ENCODE measurements at regions not wholly inside any gene's neighbourhood (a gene's known extent, or its start where the extent isn't known, plus 50 kb on each side); places are given as distances from the start of the nearest gene placed in this dataset.

DNA sequence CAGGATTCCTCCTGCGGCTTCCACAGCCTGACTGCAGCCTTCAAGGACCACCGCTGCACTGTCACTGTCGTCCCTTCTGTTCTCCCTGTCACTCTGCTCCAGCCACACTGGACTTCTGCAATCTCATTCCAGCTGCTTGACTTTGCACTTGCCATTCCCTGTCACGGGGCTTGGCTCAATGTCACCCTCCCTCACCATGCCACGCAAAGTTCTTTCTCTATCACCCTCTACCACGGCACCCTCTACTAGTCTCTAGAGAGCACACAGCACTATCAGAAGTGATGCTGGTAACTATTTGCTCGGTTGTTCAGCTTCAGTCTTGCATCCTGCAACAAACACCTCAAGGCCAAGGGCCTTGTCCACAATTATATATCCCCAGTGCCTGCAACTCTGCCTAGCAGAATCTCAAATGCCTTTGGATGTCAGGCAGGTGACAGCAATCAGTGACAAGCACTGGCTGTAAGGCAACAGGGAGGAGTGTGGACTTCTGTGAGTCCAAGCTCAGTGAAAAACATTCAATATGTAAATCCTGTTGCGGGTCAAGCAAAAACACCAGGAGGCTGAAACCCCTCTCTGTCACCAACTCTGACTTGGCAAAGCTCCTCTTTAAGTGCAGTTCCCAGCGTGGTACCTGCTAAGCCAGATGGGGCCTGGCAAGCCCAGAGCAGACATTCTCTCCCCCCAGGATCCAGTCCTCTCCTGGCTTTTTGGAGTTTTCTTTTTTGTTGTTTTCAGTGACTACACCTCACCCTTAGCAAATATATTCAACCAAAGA, 259.9 kb downstream of the FGFR2 start:
- TF ChIP-seq, protein P1, sequence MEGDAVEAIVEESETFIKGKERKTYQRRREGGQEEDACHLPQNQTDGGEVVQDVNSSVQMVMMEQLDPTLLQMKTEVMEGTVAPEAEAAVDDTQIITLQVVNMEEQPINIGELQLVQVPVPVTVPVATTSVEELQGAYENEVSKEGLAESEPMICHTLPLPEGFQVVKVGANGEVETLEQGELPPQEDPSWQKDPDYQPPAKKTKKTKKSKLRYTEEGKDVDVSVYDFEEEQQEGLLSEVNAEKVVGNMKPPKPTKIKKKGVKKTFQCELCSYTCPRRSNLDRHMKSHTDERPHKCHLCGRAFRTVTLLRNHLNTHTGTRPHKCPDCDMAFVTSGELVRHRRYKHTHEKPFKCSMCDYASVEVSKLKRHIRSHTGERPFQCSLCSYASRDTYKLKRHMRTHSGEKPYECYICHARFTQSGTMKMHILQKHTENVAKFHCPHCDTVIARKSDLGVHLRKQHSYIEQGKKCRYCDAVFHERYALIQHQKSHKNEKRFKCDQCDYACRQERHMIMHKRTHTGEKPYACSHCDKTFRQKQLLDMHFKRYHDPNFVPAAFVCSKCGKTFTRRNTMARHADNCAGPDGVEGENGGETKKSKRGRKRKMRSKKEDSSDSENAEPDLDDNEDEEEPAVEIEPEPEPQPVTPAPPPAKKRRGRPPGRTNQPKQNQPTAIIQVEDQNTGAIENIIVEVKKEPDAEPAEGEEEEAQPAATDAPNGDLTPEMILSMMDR (IDR thresholded peaks at IDR 0.05; ENCODE audit: low read depth, low read length) = no peak
- H3K4me3 ChIP-seq (replicated peaks in 1 of 2; ENCODE audit: low read depth in 2 of 2, low read length in 2 of 2) = no peak overlapping the region
- DNase-seq (ENCODE audit: low read depth in 2 of 2) = no peak

DNA sequence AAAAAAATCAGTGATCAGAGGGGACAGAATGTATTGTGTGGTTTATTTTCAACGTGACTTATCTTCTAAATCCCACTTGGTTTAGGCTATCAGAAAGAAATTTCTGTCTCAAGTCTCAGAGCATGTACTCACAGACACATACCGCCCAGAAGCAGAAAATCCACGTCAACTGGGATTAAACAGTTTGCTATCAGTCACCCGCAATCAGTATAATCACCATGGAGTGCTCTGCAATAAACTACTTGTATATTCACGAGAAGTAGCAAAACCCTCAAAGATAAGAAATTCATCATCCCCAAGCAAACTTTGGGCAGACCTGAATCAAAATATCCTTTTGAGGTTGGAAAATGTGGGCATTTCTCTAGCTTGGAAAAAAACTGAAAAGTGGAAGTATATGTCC, 259.1 kb downstream of the FGFR2 start:
- TF ChIP-seq, protein P1 (IDR thresholded peaks at IDR 0.05; ENCODE audit: low read depth, low read length) = no peak
- DNase-seq (ENCODE audit: low read depth in 2 of 2) = no peak
- H3K4me3 ChIP-seq (replicated peaks in 1 of 2; ENCODE audit: low read depth in 2 of 2, low read length in 2 of 2) = no peak overlapping the region

DNA sequence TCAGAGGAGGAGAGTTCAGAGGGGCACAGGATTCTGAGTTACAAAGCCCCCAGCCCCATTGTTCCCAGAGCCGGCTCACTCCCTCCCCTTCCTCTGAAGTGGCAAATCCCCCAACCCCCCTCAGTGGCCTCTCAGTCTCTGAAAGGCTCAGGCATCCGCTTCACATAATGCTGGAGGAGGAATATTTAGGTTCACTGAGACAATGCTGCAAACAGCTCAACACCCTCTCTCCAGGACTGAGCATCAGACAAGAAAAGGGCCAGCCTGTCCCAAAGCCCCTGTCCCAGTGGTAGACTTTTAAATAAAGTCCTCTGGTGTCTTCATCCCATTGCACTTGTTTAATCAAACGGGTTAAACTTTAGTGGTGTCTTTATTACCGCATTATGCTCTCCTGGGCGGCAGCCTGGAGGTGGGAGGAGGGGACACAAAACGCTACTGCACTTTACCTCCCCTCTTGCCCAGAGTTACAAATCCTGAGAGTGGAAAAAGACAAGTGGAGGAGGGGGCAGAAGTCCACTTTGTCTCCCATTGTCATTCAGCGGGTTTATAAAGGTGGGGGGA, 257.9 kb downstream of the FGFR2 start:
- no peak for DNase-seq (ENCODE audit: low read depth in 2 of 2)
- TF ChIP-seq, protein P1 (IDR thresholded peaks at IDR 0.05; ENCODE audit: low read depth, low read length) = no peak
- no peak overlapping the region for H3K4me3 ChIP-seq (replicated peaks in 1 of 2; ENCODE audit: low read depth in 2 of 2, low read length in 2 of 2)

DNA sequence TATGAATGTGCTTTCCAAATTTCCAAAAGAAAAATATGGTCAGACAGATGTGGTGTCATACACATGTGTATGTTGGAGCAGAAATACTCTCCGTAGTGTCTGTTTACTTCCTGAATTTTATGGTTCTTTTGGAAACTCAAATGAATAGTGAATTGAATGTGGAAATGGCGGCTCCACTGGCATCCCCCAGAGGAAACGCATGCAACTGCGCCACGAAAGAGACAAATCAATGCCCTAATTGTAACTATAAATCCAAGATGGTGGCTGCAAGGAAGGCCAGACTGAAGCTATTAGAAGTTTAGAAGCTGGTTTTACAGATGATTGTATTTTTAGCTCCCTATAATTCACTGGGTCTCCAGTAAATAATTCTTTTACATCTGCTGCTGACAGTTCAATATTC, 246.7 kb downstream of the FGFR2 start:
- H3K4me3 ChIP-seq (replicated peaks in 1 of 2; ENCODE audit: low read depth in 2 of 2, low read length in 2 of 2) = no peak overlapping the region
- TF ChIP-seq, protein P1 (IDR thresholded peaks at IDR 0.05; ENCODE audit: low read depth, low read length) = no peak
- no peak for DNase-seq (ENCODE audit: low read depth in 2 of 2)

DNA sequence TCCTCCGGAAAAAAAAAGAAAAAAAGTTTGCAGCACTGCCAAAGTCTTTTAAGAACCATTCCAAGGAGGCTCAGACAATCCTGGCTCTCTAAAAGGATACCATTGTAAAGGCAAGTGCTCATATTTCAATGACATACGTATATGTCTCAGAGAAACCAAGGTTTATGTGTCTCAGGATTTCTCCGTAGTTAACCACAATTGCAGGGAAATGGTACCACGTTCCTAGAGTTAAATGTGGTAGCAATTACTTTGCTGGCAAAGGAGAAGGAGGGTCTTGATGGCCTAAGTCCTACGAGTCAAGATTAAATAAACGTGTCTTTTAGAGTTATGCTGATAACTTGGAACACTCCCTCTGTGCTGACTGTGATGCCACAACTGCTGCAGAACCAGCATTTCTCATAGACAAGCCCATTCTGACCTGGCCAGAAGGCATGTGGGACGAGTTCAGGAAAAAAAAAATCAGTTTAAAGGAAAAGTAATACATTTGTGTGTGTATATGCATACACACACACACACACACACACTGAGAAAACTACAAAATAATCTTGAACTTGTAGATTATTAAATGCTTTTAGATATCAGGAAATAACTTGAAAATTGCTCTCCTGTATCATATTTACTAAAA, 245.9 kb downstream of the FGFR2 start:
- TF ChIP-seq, protein P1 (IDR thresholded peaks at IDR 0.05; ENCODE audit: low read depth, low read length) = no peak
- no peak for DNase-seq (ENCODE audit: low read depth in 2 of 2)

DNA sequence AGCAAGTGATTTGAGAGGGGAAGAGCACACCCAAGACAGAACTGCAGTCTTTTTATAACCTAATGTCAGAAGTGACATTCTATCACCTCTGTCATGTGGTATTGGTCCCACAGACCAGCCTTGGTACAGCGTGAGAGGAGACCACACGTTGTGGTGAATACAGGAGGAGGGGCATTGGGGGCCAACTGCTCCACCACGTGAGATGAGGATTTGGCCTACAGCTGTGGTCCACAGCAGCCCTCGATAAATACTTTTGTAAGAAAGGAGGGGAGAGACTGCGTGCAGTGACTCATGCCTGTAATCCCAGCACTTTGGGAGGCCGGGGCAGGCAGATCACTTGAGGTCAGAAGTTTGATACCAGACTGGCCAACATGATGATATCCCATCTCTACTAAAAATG, 243.1 kb downstream of the FGFR2 start:
- TF ChIP-seq, protein P1 (IDR thresholded peaks at IDR 0.05; ENCODE audit: low read depth, low read length) = no peak
- H3K4me3 ChIP-seq (replicated peaks in 1 of 2; ENCODE audit: low read depth in 2 of 2, low read length in 2 of 2) = no peak overlapping the region

More for the DNA sequence above, 245.9 kb downstream of the FGFR2 start:
- no peak overlapping the region for H3K4me3 ChIP-seq (replicated peaks in 1 of 2; ENCODE audit: low read depth in 2 of 2, low read length in 2 of 2)

More for the DNA sequence above, 243.1 kb downstream of the FGFR2 start:
- DNase-seq (ENCODE audit: low read depth in 2 of 2) = no peak

Measured in cardiac fibroblast (primary cell).